Mucosa of stomach (tissue), 1 donor: ENCODE measurements at regions not wholly inside any gene's neighbourhood (a gene's known extent, or its start where the extent isn't known, plus 50 kb on each side); places are given as distances from the start of the nearest gene placed in this dataset.

Experiments
- H3K27me3 ChIP-seq: one replicate; pipeline ENCODE4 v1.7.0; 2013; ENCODE audit warnings: mild to moderate bottlenecking, low read length; ENCODE audit not compliant: control insufficient read depth, insufficient read depth
- H3K36me3 ChIP-seq: one replicate; pipeline ENCODE4 v1.7.0; 2013; ENCODE audit warnings: low read length; ENCODE audit not compliant: control insufficient read depth, insufficient read depth
- H3K4me1 ChIP-seq: one replicate; pipeline ENCODE4 v1.7.0; 2013; ENCODE audit warnings: mild to moderate bottlenecking, low read length; ENCODE audit not compliant: control insufficient read depth, insufficient read depth
- H3K4me3 ChIP-seq: one replicate; pipeline ENCODE4 v1.7.0; 2013; ENCODE audit warnings: low read length
- H3K9ac ChIP-seq: one replicate; pipeline ENCODE4 v1.7.0; 2013; ENCODE audit warnings: mild to moderate bottlenecking, low read length, moderate library complexity
- H3K9me3 ChIP-seq: one replicate; pipeline ENCODE4 v1.7.0; 2013; ENCODE audit warnings: mild to moderate bottlenecking, low read length, moderate library complexity; ENCODE audit not compliant: control insufficient read depth
- donor health status: Pancreatic carcinoma.

DNA sequence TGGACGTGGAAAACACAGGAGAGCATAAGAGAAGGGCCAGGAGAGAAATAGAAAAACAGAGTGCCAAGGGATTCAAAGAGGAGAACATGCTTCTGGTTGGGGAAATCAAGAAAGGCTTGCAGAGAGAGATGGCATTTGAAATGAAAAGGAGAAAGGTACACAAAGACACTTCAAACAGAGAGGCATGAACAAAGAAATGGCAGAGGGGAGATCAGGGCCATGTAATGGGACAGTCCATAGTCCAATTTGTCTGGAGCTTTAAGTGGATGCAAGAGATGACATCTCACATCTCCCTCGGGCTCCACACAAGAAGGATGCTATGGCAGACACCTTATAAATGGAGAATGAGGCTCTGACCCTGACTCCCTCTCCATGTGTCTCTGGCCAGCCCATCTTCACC is 331.1 kb downstream of the MLLT3 start:
- H3K4me1 ChIP-seq = no peaks in the 10 kb centered on the region
- H3K9me3 ChIP-seq = no peaks in the 10 kb centered on the region
- no peaks in the 10 kb centered on the region for H3K36me3 ChIP-seq
- no peak overlapping the region for H3K4me3 ChIP-seq
- H3K27me3 ChIP-seq = no peaks in the 10 kb centered on the region
- no peak overlapping the region for H3K9ac ChIP-seq

DNA sequence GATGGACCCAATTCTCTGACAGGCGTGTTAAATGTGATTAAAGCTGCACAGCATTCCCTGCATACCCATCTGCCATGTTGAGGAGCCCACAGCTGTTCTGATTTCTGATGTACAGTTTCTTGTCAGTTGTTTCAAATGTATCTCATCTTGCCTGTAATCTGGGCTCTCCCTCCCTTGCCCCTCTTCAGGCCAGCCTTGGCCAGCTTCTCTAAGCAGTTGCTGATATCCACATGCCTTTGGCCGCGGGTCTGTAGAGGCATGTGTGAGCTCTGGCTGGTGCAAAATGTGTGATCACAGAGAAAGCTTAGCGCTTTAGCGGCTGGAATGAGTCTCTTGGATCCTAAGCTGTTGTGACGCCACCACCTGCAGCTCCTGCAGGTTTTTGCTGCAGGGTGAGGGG is 332.0 kb downstream of the MLLT3 start:
- H3K9me3 ChIP-seq = no peaks in the 10 kb centered on the region
- no peaks in the 10 kb centered on the region for H3K36me3 ChIP-seq
- H3K27me3 ChIP-seq = no peaks in the 10 kb centered on the region
- no peaks in the 10 kb centered on the region for H3K4me1 ChIP-seq
- no peak overlapping the region for H3K4me3 ChIP-seq
- no peak overlapping the region for H3K9ac ChIP-seq

DNA sequence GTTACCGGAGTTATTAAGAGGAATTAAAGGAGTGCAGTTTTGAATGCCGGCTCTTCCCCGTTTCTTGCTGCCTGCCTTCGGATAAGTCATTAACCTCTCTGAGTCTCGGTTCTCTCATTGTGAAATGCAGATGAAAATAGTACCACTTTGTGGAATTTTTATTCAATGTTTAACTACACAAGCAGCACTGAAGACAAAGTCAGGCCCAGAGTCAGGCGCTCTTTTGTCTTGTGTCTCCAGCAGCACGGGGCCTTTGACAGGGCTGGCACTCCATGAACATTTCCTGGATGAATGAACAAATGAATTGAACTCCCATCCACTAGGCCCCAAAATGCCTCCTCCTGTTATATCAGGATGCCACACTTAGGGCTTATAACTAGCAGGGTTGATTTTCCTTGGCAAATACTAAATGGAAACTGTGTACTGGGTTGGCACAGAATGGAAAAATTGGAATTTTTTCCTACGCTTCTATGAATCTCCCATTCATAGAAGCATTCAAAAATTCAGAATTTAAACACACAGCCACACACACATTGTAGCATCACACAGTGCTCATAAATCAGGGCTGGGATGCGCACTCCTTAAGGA is 332.8 kb downstream of the MLLT3 start:
- no peaks in the 10 kb centered on the region for H3K9me3 ChIP-seq
- no peak overlapping the region for H3K9ac ChIP-seq
- no peaks in the 10 kb centered on the region for H3K4me1 ChIP-seq
- H3K27me3 ChIP-seq = no peaks in the 10 kb centered on the region
- H3K36me3 ChIP-seq = no peaks in the 10 kb centered on the region
- no peak overlapping the region for H3K4me3 ChIP-seq

DNA sequence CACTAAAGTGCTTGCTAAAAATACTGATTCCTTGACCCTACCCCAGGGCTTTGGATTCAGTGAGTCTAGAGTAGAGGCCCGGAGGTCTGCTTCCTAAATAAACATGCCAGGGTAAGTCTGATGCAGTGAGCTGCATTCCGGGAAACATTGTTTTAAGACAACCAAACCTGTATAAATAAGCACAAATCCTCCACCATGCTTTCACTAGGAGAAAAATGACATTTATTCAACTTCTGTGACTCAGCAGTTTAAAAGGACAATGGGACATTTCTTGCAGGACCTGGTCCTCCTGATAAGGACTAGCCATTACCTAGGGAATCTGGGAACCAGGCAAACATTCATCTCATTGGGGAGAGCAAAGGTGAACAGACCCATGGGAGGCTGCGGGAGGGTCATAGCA is 335.3 kb downstream of the MLLT3 start:
- Histone ChIP-seq H3K9me3 (no peaks in the 10 kb centered on the region), H3K4me3 (no peak overlapping the region), H3K27me3 (no peaks in the 10 kb centered on the region), H3K36me3 (no peaks in the 10 kb centered on the region), H3K4me1 (no peaks in the 10 kb centered on the region), H3K9ac (no peak overlapping the region)

DNA sequence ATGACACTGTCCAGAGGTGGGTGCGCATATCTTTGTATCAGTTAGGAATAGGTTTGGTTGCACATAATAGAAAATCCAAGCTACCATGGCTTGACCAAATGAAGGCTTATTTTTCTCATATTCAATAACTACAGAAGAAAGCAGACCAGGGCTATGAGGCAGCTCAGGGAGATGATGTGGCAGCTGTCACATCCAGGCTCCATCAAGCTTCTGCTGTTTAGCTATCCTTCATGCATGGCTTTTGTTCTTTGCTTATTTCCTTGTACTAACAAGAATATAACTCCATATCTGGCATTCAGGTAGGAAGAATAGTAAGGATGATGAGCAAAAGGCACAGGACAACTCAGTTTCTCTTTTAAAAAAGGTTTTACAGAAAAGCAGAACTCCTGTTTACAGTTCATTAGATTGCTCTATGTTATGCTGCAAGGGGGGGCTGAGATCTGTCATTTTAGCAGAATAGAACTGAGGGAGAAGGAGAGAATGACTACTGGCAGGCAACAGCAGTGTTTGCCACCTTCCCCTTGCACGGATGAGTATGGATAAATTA is 336.1 kb downstream of the MLLT3 start:
- H3K27me3 ChIP-seq = no peaks in the 10 kb centered on the region
- no peak overlapping the region for H3K9ac ChIP-seq

DNA sequence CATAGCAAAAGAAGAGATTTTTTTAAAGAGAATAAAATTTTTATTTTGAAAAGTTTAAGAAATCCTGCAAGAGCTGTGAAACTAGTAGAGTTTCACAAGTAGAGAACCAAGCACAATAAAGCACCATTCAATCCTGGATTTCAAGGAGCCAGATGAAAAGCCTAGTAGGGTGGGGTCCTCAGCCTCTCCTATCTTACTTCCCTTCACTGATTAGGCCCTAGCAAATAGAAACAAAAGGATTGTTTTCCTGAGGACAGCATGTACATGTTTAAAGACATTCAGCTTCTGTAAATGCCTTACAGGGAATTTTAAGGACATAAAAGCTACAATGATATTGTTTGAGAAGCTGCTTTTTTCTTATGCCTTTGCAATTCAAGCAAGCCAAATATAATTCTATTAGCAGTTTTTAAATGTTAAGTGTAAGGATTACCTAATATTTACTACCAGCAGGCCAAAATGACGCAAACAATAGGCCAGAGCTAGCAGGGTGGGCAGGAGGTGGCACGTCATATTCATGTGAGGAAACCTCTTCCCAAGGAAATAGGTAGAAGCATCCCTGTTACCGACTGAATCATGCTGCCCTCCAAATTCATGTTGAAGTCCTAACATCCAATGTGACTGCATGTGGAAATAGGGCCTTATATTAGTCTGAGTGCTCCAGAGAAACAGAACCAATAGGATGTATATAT is 337.6 kb downstream of the MLLT3 start:
- no peaks in the 10 kb centered on the region for H3K27me3 ChIP-seq
- H3K36me3 ChIP-seq = no peaks in the 10 kb centered on the region
- no peak overlapping the region for H3K9ac ChIP-seq
- no peaks in the 10 kb centered on the region for H3K9me3 ChIP-seq
- H3K4me1 ChIP-seq = no peaks in the 10 kb centered on the region
- H3K4me3 ChIP-seq = no peak overlapping the region

More for the DNA sequence above, 336.1 kb downstream of the MLLT3 start:
- no peak overlapping the region for H3K4me3 ChIP-seq
- H3K4me1 ChIP-seq = no peaks in the 10 kb centered on the region
- H3K9me3 ChIP-seq = no peaks in the 10 kb centered on the region
- no peaks in the 10 kb centered on the region for H3K36me3 ChIP-seq

DNA sequence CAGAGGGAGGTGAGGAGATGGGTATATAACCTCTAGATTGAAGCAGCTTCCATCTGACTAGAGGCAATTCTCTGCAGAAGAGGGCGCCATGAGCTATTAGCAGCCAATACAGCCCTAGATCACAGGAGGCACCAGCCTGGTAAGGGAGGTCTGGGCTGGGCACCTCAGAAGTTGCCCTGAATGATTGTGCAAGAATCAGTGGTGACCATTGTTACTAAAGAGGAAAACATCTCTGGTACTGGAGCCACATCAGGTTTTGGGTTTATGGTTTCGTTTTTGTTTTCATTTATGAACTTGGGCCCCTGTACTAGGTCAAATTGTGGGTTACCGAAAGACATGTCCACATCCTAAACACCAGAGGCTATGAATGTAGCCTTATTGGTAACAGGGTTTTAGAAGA is 342.0 kb downstream of the MLLT3 start:
- Histone ChIP-seq H3K4me1 (no peaks in the 10 kb centered on the region), H3K4me3 (no peak overlapping the region), H3K9me3 (no peaks in the 10 kb centered on the region), H3K36me3 (no peaks in the 10 kb centered on the region), H3K27me3 (no peaks in the 10 kb centered on the region), H3K9ac (no peak overlapping the region)

DNA sequence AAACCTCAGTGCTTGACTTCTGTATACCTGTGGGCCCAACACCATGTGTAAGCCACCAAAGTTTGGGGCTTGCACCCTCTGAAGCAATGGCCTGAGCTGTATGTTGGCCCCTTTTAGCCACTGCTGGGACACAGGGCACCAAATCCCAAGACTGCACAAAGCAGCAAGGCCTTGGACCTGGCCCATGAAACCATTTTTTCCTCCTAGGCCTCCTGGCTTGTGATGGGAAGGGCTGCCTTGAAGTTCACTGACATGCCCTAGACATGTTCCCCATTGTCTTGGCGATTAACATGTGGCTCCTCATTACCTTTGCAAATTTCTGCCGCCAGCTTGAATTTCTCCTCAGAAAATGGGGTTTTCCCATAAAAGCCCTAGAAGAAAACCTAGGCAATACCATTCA is 345.5 kb downstream of the MLLT3 start:
- Histone ChIP-seq H3K4me3 (no peak overlapping the region), H3K9me3 (no peaks in the 10 kb centered on the region), H3K36me3 (no peaks in the 10 kb centered on the region), H3K27me3 (no peaks in the 10 kb centered on the region), H3K4me1 (no peaks in the 10 kb centered on the region), H3K9ac (no peak overlapping the region)

DNA sequence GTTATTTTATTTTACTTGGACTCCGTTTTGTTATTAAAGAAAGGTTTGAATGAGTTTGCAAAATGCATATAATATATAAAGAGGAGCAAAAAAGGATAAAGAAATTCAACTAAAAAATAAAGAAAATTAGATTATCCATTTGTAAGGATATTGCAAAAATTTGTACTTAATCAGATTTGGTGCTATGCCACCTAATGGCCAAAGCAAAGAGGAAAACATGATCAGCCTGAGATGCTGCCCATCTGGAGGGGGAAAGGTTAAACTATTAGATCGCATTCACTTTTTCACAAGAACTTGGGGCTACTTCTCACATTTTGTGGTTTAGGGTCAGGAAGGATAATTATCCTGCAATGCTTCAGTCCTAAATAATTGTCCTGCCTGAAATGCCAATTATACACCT is 350.6 kb downstream of the MLLT3 start:
- H3K9ac ChIP-seq = no peak overlapping the region

DNA sequence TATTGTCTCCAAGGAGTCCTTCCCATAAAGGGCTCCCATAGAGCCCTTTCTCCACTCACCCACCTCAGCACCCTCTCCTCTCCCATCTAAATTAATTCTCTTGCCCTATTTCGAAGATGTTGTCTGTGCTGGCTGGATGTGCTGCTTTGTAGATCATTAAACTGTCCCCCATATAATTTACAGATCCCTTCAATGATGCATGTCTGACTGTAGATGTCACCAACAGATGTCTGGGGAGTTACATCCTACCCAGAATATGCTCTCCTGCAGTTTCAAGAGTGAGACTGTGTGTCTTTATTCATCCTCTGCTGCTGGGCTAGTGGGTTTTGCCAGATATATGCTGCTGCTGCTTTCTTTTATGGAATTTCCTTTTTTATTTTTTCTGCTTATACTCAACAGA is 351.2 kb downstream of the MLLT3 start:
- Histone ChIP-seq H3K36me3 (no peaks in the 10 kb centered on the region), H3K9me3 (no peaks in the 10 kb centered on the region), H3K4me3 (no peak overlapping the region), H3K27me3 (no peaks in the 10 kb centered on the region), H3K4me1 (no peaks in the 10 kb centered on the region), H3K9ac (no peak overlapping the region)

More for the DNA sequence above, 350.6 kb downstream of the MLLT3 start:
- Histone ChIP-seq H3K4me1 (no peaks in the 10 kb centered on the region), H3K27me3 (no peaks in the 10 kb centered on the region), H3K36me3 (no peaks in the 10 kb centered on the region), H3K9me3 (no peaks in the 10 kb centered on the region), H3K4me3 (no peak overlapping the region)

DNA sequence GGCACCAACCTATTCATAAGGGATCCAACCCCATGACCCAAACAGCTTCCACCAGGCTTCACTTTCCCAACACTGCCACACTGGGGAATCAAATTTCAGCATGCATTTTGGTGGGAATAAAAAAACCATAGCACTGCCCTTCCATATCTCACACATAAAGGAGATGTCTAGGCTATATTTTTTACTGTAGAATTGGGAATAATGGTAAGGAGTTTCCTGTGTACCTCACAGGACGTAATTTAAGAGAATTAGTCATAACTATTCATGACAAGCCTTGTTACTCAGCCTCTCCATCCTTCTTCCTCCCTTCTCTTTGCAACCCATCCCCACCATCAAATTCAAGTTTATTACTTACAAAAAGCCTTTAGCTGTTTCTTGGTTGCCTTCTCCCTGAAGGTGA is 352.1 kb downstream of the MLLT3 start:
- Histone ChIP-seq H3K9me3 (no peaks in the 10 kb centered on the region), H3K36me3 (no peaks in the 10 kb centered on the region), H3K9ac (no peak overlapping the region), H3K27me3 (no peaks in the 10 kb centered on the region), H3K4me3 (no peak overlapping the region), H3K4me1 (no peaks in the 10 kb centered on the region)

DNA sequence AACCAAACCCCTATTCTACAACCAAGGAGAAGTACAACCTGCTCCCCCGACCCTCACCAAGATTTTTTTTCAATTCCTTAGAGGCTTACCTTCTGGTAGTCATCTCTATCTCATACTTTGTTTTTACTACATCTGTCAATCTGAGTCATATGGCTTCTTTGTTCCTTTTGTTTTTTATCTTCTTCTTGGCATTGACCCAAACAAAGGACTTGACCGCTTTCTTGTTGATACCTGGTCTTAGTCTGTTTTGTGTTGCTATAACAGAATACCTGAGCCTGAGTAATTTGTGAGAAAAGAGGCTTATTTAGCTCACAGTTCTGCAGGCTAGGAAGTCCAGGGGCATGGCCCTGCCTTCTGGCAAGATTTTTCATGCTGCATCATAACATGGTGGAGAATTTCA is 352.7 kb downstream of the MLLT3 start:
- Histone ChIP-seq H3K4me1 (no peaks in the 10 kb centered on the region), H3K9me3 (no peaks in the 10 kb centered on the region), H3K9ac (no peak overlapping the region)

More for the DNA sequence above, 352.7 kb downstream of the MLLT3 start:
- Histone ChIP-seq H3K36me3 (no peaks in the 10 kb centered on the region), H3K4me3 (no peak overlapping the region), H3K27me3 (no peaks in the 10 kb centered on the region)
